SK-N-SH treated with all-trans-retinoic acid at 6 μM for 48 hours (cell line): ENCODE measurements at regions not wholly inside any gene's neighbourhood (a gene's known extent, or its start where the extent isn't known, plus 50 kb on each side); places are given as distances from the start of the nearest gene placed in this dataset.

Source experiments
- CSDC2 ChIP-seq: fragments of 250-450 bp; sonication (Bioruptor Pico); IDR thresholded peaks from 2 replicates; pipeline ENCODE4 v1.5.0; 2020; ENCODE audit warnings: mild to moderate bottlenecking, moderate library complexity
- RARB ChIP-seq: fragments of 250-450 bp; sonication (Bioruptor Pico); IDR thresholded peaks from 2 replicates; pipeline ENCODE4 v1.8.0; 2021; ENCODE audit warnings: mild to moderate bottlenecking, moderate library complexity
- TOX ChIP-seq: fragments of 250-450 bp; sonication (Bioruptor Pico); IDR thresholded peaks from 2 replicates; pipeline ENCODE4 v1.8.0; 2021; ENCODE audit warnings: mild to moderate bottlenecking, moderate library complexity, borderline replicate concordance
- TF ChIP-seq, protein P1 (sequence below): fragments of 250-450 bp; sonication (Bioruptor Pico); IDR thresholded peaks from 2 replicates; pipeline ENCODE4 v1.8.0; 2020; ENCODE audit warnings: mild to moderate bottlenecking, moderate library complexity, borderline replicate concordance

DNA sequence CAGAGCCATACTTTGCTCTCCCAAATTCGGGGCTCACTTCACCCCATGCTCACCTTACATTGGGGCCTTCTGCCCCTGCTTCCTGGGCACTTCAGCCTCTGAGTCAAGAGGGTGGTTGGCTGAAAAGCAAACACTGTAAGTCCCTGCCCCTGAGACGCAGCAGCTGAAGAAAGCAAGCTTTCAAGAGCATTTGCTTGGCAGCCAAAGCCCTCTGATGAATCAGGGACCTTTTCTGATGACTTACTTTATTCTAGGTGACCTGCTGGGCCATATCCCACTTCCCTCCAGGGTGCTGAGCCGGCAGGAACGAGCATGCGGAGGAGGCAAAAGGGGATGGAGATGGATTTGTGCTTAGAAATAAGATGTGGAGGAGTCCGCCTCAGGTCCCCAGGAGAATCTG, 147.0 kb upstream of the TNRC6C start:
- TF ChIP-seq, protein P1, sequence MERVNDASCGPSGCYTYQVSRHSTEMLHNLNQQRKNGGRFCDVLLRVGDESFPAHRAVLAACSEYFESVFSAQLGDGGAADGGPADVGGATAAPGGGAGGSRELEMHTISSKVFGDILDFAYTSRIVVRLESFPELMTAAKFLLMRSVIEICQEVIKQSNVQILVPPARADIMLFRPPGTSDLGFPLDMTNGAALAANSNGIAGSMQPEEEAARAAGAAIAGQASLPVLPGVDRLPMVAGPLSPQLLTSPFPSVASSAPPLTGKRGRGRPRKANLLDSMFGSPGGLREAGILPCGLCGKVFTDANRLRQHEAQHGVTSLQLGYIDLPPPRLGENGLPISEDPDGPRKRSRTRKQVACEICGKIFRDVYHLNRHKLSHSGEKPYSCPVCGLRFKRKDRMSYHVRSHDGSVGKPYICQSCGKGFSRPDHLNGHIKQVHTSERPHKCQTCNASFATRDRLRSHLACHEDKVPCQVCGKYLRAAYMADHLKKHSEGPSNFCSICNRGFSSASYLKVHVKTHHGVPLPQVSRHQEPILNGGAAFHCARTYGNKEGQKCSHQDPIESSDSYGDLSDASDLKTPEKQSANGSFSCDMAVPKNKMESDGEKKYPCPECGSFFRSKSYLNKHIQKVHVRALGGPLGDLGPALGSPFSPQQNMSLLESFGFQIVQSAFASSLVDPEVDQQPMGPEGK: no peak
- TF ChIP-seq TOX (CRISPR knock-in tag): no peak
- TF ChIP-seq CSDC2 (CRISPR knock-in tag): no peak
- TF ChIP-seq RARB (CRISPR knock-in tag): no peak
